GM21381 (cell line): ENCODE measurements at regions not wholly inside any gene's neighbourhood (a gene's known extent, or its start where the extent isn't known, plus 50 kb on each side); places are given as distances from the start of the nearest gene placed in this dataset.
"Not testable (repeated sequence)": the region's sequence is repeated elsewhere in the genome, so short reads cannot be mapped to it uniquely, and the experiment has no call there.

Experiments
- ATAC-seq: cut with Tn5 transposase; IDR thresholded peaks from one replicate; pipeline ENCODE4 v1.9.1; 2021; ENCODE audit warnings: mild to moderate bottlenecking, moderate library complexity; ENCODE audit not compliant: unreplicated experiment

- no peak for ATAC-seq
Observed at GRCh38 chr4:184907216-184907615, 81.4 kb upstream of the ACSL1 start.

GRCh38 chr4:184907810-184908209 is 82.0 kb upstream of the ACSL1 start:
- ATAC-seq = no peak

- ATAC-seq = no peak
Observed at GRCh38 chr4:184911310-184911709, 85.5 kb upstream of the ACSL1 start.

GRCh38 chr4:184913356-184914143 is 87.8 kb upstream of the ACSL1 start:
- no peak for ATAC-seq

- ATAC-seq = not testable (repeated sequence)
Observed at GRCh38 chr4:184918799-184919198, 93.0 kb upstream of the ACSL1 start.

- ATAC-seq = no peak
Observed at GRCh38 chr4:184921456-184921855, 95.7 kb upstream of the ACSL1 start.

GRCh38 chr4:184922301-184922700 is 96.0 kb upstream of the HELT start:
- ATAC-seq = no peak

- ATAC-seq = no peak
Observed at GRCh38 chr4:184924516-184924915, 93.8 kb upstream of the HELT start.

- ATAC-seq = no peak
Observed at GRCh38 chr4:184929476-184929875, 88.8 kb upstream of the HELT start.

GRCh38 chr4:184930026-184930425 is 88.3 kb upstream of the HELT start:
- no peak for ATAC-seq

GRCh38 chr4:184932343-184932742 is 85.9 kb upstream of the HELT start:
- ATAC-seq = no peak

- no peak for ATAC-seq
Observed at GRCh38 chr4:184933311-184933710, 85.0 kb upstream of the HELT start.

- ATAC-seq = no peak
Observed at GRCh38 chr4:184934184-184934583, 84.1 kb upstream of the HELT start.

GRCh38 chr4:184934961-184935360 is 83.3 kb upstream of the HELT start:
- ATAC-seq = no peak

GRCh38 chr4:184936071-184936470 is 82.2 kb upstream of the HELT start:
- ATAC-seq = no peak

- no peak for ATAC-seq
Observed at GRCh38 chr4:184937030-184937710, 81.1 kb upstream of the HELT start.

- ATAC-seq = no peak
Observed at GRCh38 chr4:184937745-184938144, 80.5 kb upstream of the HELT start.

GRCh38 chr4:184938871-184939270 is 79.4 kb upstream of the HELT start:
- ATAC-seq = no peak

- no peak for ATAC-seq
Observed at GRCh38 chr4:184939978-184940377, 78.3 kb upstream of the HELT start.

- ATAC-seq = no peak
Observed at GRCh38 chr4:184940500-184940899, 77.8 kb upstream of the HELT start.

GRCh38 chr4:184941671-184942418 is 76.4 kb upstream of the HELT start:
- no peak for ATAC-seq
